ENCODE measurements at regions not wholly inside any gene's neighbourhood (a gene's known extent, or its start where the extent isn't known, plus 50 kb on each side); places are given as distances from the start of the nearest gene placed in this dataset.

DNA sequence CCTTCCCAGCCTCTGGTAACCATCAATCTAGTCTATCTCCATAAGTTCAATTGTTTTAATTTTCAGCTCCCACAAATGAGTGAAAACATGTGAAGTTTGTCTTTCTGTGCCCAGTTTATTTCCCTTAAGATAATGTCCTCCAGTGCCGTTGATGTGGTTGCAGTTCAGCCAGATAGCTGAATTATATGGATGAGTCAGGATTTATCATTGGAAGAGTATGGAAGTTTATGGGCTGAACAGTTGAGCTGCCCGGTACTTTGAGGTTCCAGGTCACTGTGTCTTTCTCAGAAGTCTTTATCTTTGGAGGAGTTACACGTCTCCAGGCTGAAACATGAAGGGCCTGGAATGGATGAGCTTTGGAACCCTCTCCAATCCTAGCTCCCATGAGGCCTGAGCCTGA, 120.1 kb downstream of the ASCL4 start:
- no peak for DNase-seq

GRCh38 chr12:107895966-107896365, 121.5 kb downstream of the ASCL4 start:
- no peak for DNase-seq

- DNase-seq, result no peak
Measured at GRCh38 chr12:107900588-107900987, 126.1 kb downstream of the ASCL4 start.

GRCh38 chr12:107903341-107904061, 129.0 kb downstream of the ASCL4 start:
- DNase-seq, result no peak

DNA sequence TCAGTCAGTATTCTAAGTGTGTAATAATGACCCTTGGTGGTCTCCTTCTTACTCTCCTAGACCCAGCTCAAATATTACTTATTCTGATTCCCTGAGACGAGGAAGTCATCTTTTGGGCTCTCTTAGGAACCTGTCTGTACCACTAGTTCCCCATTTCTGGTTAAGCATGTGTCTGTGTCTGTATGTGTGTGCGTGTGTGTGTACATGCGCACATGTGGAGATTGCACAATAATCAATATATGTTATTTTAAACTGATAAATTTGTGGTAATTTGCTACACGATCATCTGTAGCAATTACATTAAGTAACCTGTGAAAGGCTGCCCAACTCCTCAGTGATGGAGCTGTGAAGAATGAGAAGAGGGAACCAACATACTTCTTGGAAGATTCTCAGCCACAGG, 132.2 kb downstream of the ASCL4 start:
- DNase-seq, result no peak

GRCh38 chr12:107912421-107913004, 138.0 kb downstream of the ASCL4 start:
- DNase-seq, result no peak

- no peak for DNase-seq
Measured at GRCh38 chr12:107914460-107914977, 140.0 kb downstream of the ASCL4 start.

DNA sequence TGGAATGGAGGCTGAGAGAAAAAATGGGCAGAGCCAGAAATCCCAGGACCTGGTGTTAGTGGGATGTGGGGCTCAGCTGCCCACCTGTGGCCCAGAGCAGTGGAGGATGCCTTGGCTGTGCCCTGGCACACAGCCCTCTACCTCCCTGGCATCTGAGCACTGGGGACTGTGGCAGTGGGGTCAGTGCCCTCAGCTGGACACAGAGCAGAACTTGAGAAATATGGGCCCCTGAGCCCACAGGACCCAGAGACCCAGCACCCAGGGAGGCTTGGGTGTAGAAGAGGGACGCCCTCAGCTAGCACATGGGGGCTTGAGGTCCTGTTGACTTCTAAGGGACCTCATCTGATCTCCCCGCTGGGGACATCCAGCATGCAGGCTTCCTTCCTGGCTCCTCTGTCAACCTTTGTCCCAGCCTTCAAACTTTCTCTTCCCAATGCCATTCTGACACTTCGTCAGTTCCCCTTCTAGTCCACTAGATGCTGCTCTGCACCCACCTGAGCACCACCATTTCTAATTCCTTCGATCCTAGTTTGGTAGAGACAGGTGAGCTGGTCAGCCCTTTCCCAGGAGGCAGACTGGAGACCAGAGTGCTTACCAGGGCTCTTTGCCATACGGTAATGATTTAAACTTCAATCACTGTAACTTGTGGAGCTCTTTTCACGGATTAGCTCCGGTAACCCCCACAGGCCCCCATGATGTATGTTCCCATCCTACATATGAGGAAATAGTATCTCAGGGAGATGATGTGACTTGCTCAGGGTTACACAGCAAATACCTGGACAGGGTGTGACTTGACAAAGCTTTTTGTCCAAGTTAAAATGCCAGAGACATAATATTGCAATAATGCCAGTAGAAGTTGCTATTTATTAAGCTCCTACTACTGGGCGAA, 143.7 kb downstream of the ASCL4 start:
- no peak for DNase-seq

- no peak for DNase-seq
Measured at GRCh38 chr12:107921062-107921461, 146.6 kb downstream of the ASCL4 start.

- DNase-seq, result no peak
Measured at GRCh38 chr12:107925125-107925524, 150.6 kb downstream of the ASCL4 start.

DNA sequence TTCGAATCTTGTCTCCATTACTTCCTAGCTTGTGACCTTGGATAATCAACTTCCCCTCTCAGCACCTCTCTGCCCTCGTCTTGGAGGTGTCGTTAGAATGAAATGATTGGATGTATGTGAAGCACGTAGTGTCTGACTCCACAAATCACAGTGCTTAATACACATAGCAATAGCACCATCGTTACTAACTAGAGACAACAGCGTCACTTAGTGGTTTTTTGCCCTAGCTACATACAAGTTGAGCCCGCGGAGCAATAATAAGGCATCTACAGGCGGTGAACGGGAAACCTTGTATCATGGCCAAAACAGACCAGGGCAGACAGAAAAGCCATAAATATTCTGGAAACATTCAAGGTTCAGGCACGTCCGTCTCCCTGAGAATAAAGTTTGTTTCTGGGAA, 154.9 kb downstream of the ASCL4 start:
- no peak for DNase-seq

GRCh38 chr12:107931761-107932160, 157.3 kb downstream of the ASCL4 start:
- DNase-seq, result no peak

DNA sequence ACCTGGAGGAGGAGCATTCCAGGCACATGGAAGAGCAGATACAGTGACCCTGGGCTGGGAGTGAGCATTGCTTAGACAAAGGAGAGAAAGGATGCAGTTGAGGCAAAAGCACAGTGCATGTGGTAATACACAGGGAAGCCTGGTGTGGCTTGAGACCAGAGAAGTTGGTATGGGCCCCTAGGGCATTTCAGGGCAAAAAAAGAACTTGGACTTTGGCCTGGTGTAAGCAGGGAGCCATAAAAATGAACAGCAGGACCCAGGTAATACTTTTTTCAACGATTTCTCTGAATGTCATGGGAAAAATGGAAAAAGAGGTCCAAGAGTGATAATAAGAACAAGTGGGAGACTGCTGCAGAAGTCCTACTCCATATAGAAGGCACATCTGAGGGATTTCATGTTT, 163.9 kb downstream of the ASCL4 start:
- no peak for DNase-seq

DNA sequence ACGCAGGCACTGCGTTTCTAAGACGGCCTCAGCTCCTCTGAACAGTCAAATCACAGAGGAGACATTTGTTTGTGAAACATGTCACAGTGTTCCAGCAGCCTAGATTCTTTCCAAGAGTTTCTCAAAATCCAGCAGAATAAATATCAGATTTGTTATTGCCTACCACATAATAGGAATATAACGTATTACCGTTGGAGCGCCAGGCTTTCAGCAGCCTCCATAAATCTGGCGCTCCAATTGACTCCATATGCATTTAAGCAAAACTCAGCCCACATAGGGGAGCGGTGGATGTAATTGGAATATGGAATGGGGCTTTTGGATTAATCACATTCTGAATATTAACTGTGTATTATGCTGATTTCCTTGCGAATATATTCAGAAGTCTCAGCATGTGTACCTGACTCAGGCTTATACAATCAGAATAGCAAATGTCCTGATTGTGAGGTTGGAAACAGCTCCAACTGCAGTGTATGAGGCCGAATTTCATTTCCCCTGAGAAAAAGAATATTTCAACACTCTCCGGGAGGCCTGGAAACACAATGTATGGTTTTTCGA, 174.0 kb downstream of the ASCL4 start:
- DNase-seq, result no peak

GRCh38 chr12:107951024-107951423, 176.5 kb downstream of the ASCL4 start:
- no peak for DNase-seq

DNA sequence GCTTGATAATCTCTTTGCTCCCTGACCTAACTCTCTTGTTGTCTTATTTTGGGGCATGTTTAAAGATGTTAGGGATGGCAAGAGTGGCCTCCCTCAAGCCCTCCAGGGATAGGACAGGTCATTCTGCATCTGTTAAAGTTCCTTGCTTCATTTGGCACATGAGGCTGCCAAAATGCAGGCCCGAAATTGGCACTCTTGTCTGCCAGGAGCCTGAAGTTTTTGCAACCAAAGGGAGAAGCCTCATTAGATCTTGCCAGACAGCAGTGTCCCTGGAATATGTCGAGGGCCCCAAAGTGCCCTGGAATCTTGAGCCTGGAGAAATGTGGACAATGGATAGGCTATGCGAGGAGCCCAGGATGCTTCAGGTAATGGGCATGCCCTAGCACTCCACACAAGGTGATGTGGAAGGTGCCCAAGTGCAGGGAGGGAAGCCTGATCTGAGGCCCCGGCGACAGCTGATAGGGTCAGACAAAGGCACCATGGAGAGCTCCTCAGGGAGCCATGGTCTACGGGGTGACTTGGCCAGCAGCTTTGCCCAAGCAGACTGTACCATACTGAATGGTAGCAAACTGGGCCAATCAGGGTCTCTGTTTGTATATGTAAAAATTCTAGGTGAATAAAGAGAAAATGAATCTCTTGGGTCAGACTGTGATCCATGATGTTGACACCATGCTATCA, 173.0 kb upstream of the WSCD2 start:
- no peak for DNase-seq

GRCh38 chr12:107957459-107957858, 171.6 kb upstream of the WSCD2 start:
- DNase-seq, result no peak

GRCh38 chr12:107963635-107964034, 165.5 kb upstream of the WSCD2 start:
- DNase-seq, result no peak

DNA sequence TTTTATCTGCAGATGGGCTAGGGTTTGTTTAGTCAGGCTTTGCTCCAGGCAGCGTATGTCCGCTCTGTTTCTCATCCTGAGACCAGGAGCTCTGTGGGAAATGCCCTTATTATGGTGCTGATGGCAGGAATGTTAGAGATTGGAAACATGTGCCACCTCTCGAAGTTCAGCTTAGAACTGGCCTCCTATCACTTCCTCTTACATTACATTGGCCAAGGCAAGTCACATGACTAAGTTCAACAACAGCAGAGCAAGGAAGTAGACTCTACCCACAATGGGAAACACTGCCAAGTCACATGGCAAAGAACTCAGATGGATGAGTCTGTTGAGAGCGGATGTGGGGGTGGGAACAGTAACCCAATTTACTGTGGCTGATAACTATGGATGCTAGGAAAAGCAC, 161.9 kb upstream of the WSCD2 start:
- no peak for DNase-seq

GRCh38 chr12:107973950-107974349, 155.1 kb upstream of the WSCD2 start:
- no peak for DNase-seq

- DNase-seq, result no peak
Measured at GRCh38 chr12:107976331-107976730, 152.8 kb upstream of the WSCD2 start.

DNA sequence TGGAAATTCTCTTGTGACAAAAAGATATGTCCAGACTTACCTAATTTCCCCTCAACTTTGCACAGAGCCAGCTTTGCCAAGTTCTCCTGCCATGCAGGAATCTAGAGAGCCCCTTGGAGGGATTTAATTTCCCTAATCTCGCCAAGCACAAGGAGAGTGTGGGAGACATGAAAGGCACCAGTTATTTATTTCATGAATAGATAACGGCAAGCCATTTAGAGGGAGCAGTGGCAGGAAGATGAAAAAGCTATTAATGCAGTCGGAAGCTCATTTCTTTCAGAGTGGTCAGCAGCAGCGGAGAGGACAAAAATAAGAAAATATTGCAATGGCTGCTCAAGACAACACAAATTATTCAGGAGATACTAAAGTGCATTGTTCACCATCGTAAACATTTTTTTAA, 150.9 kb upstream of the WSCD2 start:
- no peak for DNase-seq

- no peak for DNase-seq
Measured at GRCh38 chr12:107978641-107979040, 150.4 kb upstream of the WSCD2 start.

All from NK-92 treated with Interleukin-12 subunit alpha and Interleukin-12 subunit beta, amount 100 ng/mL, for 24 hours (cell line).